SU-DHL-6 (cell line): ENCODE measurements at regions not wholly inside any gene's neighbourhood (a gene's known extent, or its start where the extent isn't known, plus 50 kb on each side); places are given as distances from the start of the nearest gene placed in this dataset.

ENCODE experiments used
- H2AFZ ChIP-seq: fragments of 200-600 bp; sonication (generic); 2 replicates; pipeline ENCODE4 v1.6.1; 2014; ENCODE audit warnings: low read depth, mild to moderate bottlenecking, moderate library complexity, mixed read lengths, antibody characterized with exemption, low read length; ENCODE audit not compliant: severe bottlenecking
- H3F3A ChIP-seq: fragments of 200-600 bp; shearing (Covaris generic); 2 replicates; pipeline ENCODE4 v1.6.0; 2016; ENCODE audit warnings: antibody characterized with exemption, mild to moderate bottlenecking; ENCODE audit not compliant: insufficient read depth
- H3K27ac ChIP-seq: fragments of 200-600 bp; sonication (generic); 2 replicates; pipeline ENCODE4 v1.5.1; 2016; ENCODE audit warnings: low read depth, mild to moderate bottlenecking, low read length, moderate library complexity, mixed read lengths
- H3K27me3 ChIP-seq: fragments of 200-600 bp; sonication (generic), shearing (Covaris generic); 2 replicates; pipeline ENCODE4 v1.6.0; 2014; ENCODE audit warnings: mild to moderate bottlenecking, low read length
- H3K36me3 ChIP-seq: fragments of 200-600 bp; sonication (generic); 2 replicates; pipeline ENCODE4 v1.6.1; 2014; ENCODE audit warnings: mild to moderate bottlenecking, low read length, mixed read lengths
- H3K4me2 ChIP-seq: fragments of 300-600, 200-600 bp; shearing (Covaris generic), sonication (generic); 2 replicates; pipeline ENCODE4 v1.6.0; 2014; ENCODE audit warnings: low read length, low read depth, mild to moderate bottlenecking; ENCODE audit not compliant: poor library complexity, severe bottlenecking
- H3K4me3 ChIP-seq: fragments of 200-600 bp; sonication (generic); 2 replicates; pipeline ENCODE4 v1.5.1; 2014; ENCODE audit warnings: antibody characterized with exemption, low read length, mild to moderate bottlenecking, mixed read lengths; ENCODE audit not compliant: insufficient read depth, poor library complexity, severe bottlenecking
- H3K79me2 ChIP-seq: fragments of 200-600 bp; sonication (generic); 2 replicates; pipeline ENCODE4 v1.6.1; 2014; ENCODE audit warnings: mild to moderate bottlenecking, low read length, moderate library complexity; ENCODE audit not compliant: insufficient read depth
- H3K9ac ChIP-seq: fragments of 200-600 bp; sonication (generic); 2 replicates; pipeline ENCODE4 v1.7.0; 2014; ENCODE audit warnings: mild to moderate bottlenecking, low read length
- H3K9me2 ChIP-seq: fragments of 200-600 bp; sonication (generic); replicated peaks from 2 replicates; pipeline ENCODE4 v1.6.1; 2014; ENCODE audit warnings: low read length; ENCODE audit not compliant: insufficient read depth
- H3K9me3 ChIP-seq: fragments of 200-600 bp; sonication (generic); 2 replicates; pipeline ENCODE4 v1.6.1; 2014; ENCODE audit warnings: low read length, mixed read lengths; ENCODE audit not compliant: insufficient read depth
- H4K20me1 ChIP-seq: fragments of 200-600 bp; sonication (generic); 2 replicates; pipeline ENCODE4 v1.6.1; 2014; ENCODE audit warnings: low read depth, mild to moderate bottlenecking, antibody characterized with exemption, low read length, moderate library complexity, mixed read lengths
- CTCF ChIP-seq: fragments of 200-600 bp; sonication (generic); IDR thresholded peaks from one replicate; pipeline ENCODE4 v1.5.1; 2017; ENCODE audit warnings: antibody characterized with exemption, mild to moderate bottlenecking, low read length, moderate library complexity; ENCODE audit not compliant: insufficient read depth, poor library complexity, severe bottlenecking
- EZH2phosphoT487 ChIP-seq: fragments of 200-600 bp; sonication (generic), shearing (Covaris generic); conservative IDR thresholded peaks from 2 replicates; pipeline ENCODE4 v1.6.1; 2018; ENCODE audit warnings: mild to moderate bottlenecking, antibody characterized with exemption, low read length, moderate library complexity, mixed read lengths

GRCh38 chr16:66304151-66304550, 62.3 kb upstream of the CDH5 start:
- 0 out of 2 replicates have a peak, but pooled peaks cover 1% of the 10 kb centered on the region for H3K27me3 ChIP-seq
- no peak for TF ChIP-seq EZH2phosphoT487
- no peak for TF ChIP-seq CTCF
- no peak overlapping the region for H3K4me3 ChIP-seq

GRCh38 chr16:66300501-66300900, 66.0 kb upstream of the CDH5 start:
- TF ChIP-seq CTCF (no peak), EZH2phosphoT487 (no peak)
- Histone ChIP-seq H3K9ac (no peak overlapping the region), H3K27ac (no peak overlapping the region), H3K79me2 (no peaks in the 10 kb centered on the region), H3K36me3 (no peaks in the 10 kb centered on the region), H3K9me2 (no peaks in the 10 kb centered on the region), H3F3A (no peaks in the 10 kb centered on the region), H3K4me2 (no peak overlapping the region), H3K27me3 (no peaks in the 10 kb centered on the region), H3K9me3 (no peaks in the 10 kb centered on the region), H4K20me1 (no peaks in the 10 kb centered on the region), H3K4me3 (no peak overlapping the region), H2AFZ (no peak overlapping the region)

More at GRCh38 chr16:66304151-66304550, 62.3 kb upstream of the CDH5 start:
- Histone ChIP-seq H3K9me3 (no peaks in the 10 kb centered on the region), H4K20me1 (no peaks in the 10 kb centered on the region), H3F3A (no peaks in the 10 kb centered on the region), H3K36me3 (no peaks in the 10 kb centered on the region), H3K9me2 (no peaks in the 10 kb centered on the region), H3K79me2 (no peaks in the 10 kb centered on the region), H3K9ac (no peak overlapping the region), H3K27ac (no peak overlapping the region), H2AFZ (no peak overlapping the region), H3K4me2 (no peak overlapping the region)

GRCh38 chr16:66300037-66300436, 66.5 kb upstream of the CDH5 start:
- H3K9ac ChIP-seq = no peak overlapping the region
- H3K4me2 ChIP-seq = no peak overlapping the region
- H3F3A ChIP-seq = no peaks in the 10 kb centered on the region

More at GRCh38 chr16:66300037-66300436, 66.5 kb upstream of the CDH5 start:
- Histone ChIP-seq H3K9me2 (no peaks in the 10 kb centered on the region), H3K27ac (no peak overlapping the region), H3K79me2 (no peaks in the 10 kb centered on the region), H4K20me1 (no peaks in the 10 kb centered on the region), H3K27me3 (no peaks in the 10 kb centered on the region), H3K36me3 (no peaks in the 10 kb centered on the region), H3K4me3 (no peak overlapping the region), H3K9me3 (no peaks in the 10 kb centered on the region), H2AFZ (no peak overlapping the region)
- TF ChIP-seq CTCF = no peak
- TF ChIP-seq EZH2phosphoT487 = no peak
